B cell (primary cell): ENCODE measurements at regions not wholly inside any gene's neighbourhood (a gene's known extent, or its start where the extent isn't known, plus 50 kb on each side); places are given as distances from the start of the nearest gene placed in this dataset.

Experiments
- EZH2 ChIP-seq: IDR thresholded peaks from 2 replicates; pipeline ENCODE4 v1.6.1; 2012; ENCODE audit warnings: borderline replicate concordance, low read depth, mild to moderate bottlenecking, moderate library complexity, low read length; ENCODE audit not compliant: insufficient read depth, poor library complexity, severe bottlenecking
- TF ChIP-seq, protein P1 (sequence below): fragments of 200-600 bp; IDR thresholded peaks from one replicate; pipeline ENCODE4 v1.8.0; 2022; ENCODE audit warnings: antibody characterized with exemption, mild to moderate bottlenecking

GRCh38 chr6:121639021-121639420 is 203.6 kb downstream of the GJA1 start:
- TF ChIP-seq, protein P1, sequence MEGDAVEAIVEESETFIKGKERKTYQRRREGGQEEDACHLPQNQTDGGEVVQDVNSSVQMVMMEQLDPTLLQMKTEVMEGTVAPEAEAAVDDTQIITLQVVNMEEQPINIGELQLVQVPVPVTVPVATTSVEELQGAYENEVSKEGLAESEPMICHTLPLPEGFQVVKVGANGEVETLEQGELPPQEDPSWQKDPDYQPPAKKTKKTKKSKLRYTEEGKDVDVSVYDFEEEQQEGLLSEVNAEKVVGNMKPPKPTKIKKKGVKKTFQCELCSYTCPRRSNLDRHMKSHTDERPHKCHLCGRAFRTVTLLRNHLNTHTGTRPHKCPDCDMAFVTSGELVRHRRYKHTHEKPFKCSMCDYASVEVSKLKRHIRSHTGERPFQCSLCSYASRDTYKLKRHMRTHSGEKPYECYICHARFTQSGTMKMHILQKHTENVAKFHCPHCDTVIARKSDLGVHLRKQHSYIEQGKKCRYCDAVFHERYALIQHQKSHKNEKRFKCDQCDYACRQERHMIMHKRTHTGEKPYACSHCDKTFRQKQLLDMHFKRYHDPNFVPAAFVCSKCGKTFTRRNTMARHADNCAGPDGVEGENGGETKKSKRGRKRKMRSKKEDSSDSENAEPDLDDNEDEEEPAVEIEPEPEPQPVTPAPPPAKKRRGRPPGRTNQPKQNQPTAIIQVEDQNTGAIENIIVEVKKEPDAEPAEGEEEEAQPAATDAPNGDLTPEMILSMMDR: no peak
- TF ChIP-seq EZH2: no peak
